Stimulated activated CD4-positive, alpha-beta T cell treated with anti-CD3 and anti-CD28 coated beads, Interleukin-15, amount 100 ng/mL, for 48 hours (primary cell): ENCODE measurements at regions not wholly inside any gene's neighbourhood (a gene's known extent, or its start where the extent isn't known, plus 50 kb on each side); places are given as distances from the start of the nearest gene placed in this dataset.
"Not testable (repeated sequence)": the region's sequence is repeated elsewhere in the genome, so short reads cannot be mapped to it uniquely, and the experiment has no call there.

Source experiments
- DNase-seq, 2 donors: peaks; one replicate each; pipeline ENCODE4 v3.0.0-alpha.2; 2020; ENCODE audit warnings: low read depth in 2 of 2

GRCh38 chr2:215889240-215889969 is 123.9 kb downstream of the MREG start:
- DNase-seq = not testable (repeated sequence)

- DNase-seq = no peak
Observed at GRCh38 chr2:215888680-215889079, 124.7 kb downstream of the MREG start.

GRCh38 chr2:215887303-215887702 is 126.0 kb downstream of the MREG start:
- no peak for DNase-seq

GRCh38 chr2:215886022-215886421 is 127.3 kb downstream of the MREG start:
- DNase-seq = no peak

- no peak for DNase-seq
Observed at GRCh38 chr2:215885536-215885935, 127.8 kb downstream of the MREG start.

GRCh38 chr2:215884451-215885087 is 128.8 kb downstream of the MREG start:
- no peak for DNase-seq

GRCh38 chr2:215883799-215884198 is 129.6 kb downstream of the MREG start:
- no peak for DNase-seq

GRCh38 chr2:215882689-215883088 is 130.7 kb downstream of the MREG start:
- DNase-seq = no peak

- DNase-seq = no peak
Observed at GRCh38 chr2:215881582-215881981, 131.8 kb downstream of the MREG start.

- DNase-seq = no peak
Observed at GRCh38 chr2:215880970-215881369, 132.4 kb downstream of the MREG start.

GRCh38 chr2:215879977-215880940 is 133.1 kb downstream of the MREG start:
- no peak for DNase-seq

GRCh38 chr2:215879331-215879730 is 134.0 kb downstream of the MREG start:
- no peak for DNase-seq

GRCh38 chr2:215878476-215879063 is 134.8 kb downstream of the MREG start:
- no peak for DNase-seq

- DNase-seq = no peak
Observed at GRCh38 chr2:215876937-215877238, 136.5 kb downstream of the MREG start.

- DNase-seq = no peak
Observed at GRCh38 chr2:215876139-215876936, 137.0 kb downstream of the MREG start.

GRCh38 chr2:215874418-215874817 is 138.9 kb downstream of the MREG start:
- no peak for DNase-seq

- no peak for DNase-seq
Observed at GRCh38 chr2:215870986-215871385, 142.4 kb downstream of the MREG start.

GRCh38 chr2:215870088-215870490 is 143.3 kb downstream of the MREG start:
- DNase-seq = no peak

GRCh38 chr2:215868846-215869543 is 144.4 kb downstream of the MREG start:
- no peak for DNase-seq

GRCh38 chr2:215866606-215867005 is 146.7 kb downstream of the MREG start:
- no peak for DNase-seq

- DNase-seq = no peak
Observed at GRCh38 chr2:215863687-215864086, 149.7 kb downstream of the MREG start.
